ENCODE measurements at regions not wholly inside any gene's neighbourhood (a gene's known extent, or its start where the extent isn't known, plus 50 kb on each side); places are given as distances from the start of the nearest gene placed in this dataset.

DNA sequence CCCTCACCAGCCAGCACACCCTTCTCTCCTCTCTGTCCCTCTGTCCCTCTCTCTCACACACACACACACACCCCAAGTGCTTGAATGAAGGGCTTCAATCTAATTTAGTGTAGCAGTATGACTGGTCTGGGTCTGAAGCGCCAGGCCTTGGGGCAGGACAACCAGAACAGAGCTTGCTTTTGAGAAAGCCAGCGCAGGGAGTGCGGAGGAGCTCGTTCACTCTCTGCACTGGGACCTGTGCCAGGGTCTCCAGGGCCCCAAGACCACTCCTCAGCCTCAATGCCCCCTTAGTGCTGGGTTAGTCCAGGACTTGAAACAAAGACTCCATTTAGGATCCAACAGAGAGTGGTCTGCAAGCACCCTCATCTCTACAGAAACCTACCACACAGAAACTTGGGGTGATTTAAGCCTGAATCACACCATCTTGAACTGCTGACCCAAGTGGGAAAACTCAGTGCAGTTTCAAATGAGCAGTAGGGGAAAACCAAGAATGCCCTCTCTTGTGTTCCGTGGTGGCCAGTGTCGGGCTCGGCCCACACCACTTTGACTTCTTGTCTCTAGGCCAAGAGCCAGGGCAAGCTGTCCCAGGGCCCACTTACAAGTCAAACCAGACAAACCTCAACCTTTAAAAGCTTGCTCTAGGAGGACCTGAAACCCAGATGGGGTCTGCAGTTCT, 66.6 kb upstream of the WIPF1 start:
- TF ChIP-seq, protein P1, sequence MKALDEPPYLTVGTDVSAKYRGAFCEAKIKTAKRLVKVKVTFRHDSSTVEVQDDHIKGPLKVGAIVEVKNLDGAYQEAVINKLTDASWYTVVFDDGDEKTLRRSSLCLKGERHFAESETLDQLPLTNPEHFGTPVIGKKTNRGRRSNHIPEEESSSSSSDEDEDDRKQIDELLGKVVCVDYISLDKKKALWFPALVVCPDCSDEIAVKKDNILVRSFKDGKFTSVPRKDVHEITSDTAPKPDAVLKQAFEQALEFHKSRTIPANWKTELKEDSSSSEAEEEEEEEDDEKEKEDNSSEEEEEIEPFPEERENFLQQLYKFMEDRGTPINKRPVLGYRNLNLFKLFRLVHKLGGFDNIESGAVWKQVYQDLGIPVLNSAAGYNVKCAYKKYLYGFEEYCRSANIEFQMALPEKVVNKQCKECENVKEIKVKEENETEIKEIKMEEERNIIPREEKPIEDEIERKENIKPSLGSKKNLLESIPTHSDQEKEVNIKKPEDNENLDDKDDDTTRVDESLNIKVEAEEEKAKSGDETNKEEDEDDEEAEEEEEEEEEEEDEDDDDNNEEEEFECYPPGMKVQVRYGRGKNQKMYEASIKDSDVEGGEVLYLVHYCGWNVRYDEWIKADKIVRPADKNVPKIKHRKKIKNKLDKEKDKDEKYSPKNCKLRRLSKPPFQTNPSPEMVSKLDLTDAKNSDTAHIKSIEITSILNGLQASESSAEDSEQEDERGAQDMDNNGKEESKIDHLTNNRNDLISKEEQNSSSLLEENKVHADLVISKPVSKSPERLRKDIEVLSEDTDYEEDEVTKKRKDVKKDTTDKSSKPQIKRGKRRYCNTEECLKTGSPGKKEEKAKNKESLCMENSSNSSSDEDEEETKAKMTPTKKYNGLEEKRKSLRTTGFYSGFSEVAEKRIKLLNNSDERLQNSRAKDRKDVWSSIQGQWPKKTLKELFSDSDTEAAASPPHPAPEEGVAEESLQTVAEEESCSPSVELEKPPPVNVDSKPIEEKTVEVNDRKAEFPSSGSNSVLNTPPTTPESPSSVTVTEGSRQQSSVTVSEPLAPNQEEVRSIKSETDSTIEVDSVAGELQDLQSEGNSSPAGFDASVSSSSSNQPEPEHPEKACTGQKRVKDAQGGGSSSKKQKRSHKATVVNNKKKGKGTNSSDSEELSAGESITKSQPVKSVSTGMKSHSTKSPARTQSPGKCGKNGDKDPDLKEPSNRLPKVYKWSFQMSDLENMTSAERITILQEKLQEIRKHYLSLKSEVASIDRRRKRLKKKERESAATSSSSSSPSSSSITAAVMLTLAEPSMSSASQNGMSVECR (CRISPR knock-in tag; IDR thresholded peaks at IDR 0.05; ENCODE audit: borderline replicate concordance), result no peak
- TF ChIP-seq, protein P2, sequence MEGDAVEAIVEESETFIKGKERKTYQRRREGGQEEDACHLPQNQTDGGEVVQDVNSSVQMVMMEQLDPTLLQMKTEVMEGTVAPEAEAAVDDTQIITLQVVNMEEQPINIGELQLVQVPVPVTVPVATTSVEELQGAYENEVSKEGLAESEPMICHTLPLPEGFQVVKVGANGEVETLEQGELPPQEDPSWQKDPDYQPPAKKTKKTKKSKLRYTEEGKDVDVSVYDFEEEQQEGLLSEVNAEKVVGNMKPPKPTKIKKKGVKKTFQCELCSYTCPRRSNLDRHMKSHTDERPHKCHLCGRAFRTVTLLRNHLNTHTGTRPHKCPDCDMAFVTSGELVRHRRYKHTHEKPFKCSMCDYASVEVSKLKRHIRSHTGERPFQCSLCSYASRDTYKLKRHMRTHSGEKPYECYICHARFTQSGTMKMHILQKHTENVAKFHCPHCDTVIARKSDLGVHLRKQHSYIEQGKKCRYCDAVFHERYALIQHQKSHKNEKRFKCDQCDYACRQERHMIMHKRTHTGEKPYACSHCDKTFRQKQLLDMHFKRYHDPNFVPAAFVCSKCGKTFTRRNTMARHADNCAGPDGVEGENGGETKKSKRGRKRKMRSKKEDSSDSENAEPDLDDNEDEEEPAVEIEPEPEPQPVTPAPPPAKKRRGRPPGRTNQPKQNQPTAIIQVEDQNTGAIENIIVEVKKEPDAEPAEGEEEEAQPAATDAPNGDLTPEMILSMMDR (IDR thresholded peaks at IDR 0.05), result no peak
- TF ChIP-seq SMAD3 (CRISPR knock-in tag; IDR thresholded peaks at IDR 0.05; ENCODE audit: borderline replicate concordance) (no peak), NR3C1 (CRISPR knock-in tag; conservative IDR thresholded peaks at IDR 0.05; ENCODE audit: low read depth) (no peak), RELA (CRISPR knock-in tag; IDR thresholded peaks at IDR 0.05; ENCODE audit: borderline replicate concordance) (no peak), SP1 (CRISPR knock-in tag; conservative IDR thresholded peaks at IDR 0.05) (no peak), ESRRA (CRISPR knock-in tag; IDR thresholded peaks at IDR 0.05; ENCODE audit: borderline replicate concordance) (no peak), ZNF423 (CRISPR knock-in tag; IDR thresholded peaks at IDR 0.05) (no peak), CREB1 (CRISPR knock-in tag; IDR thresholded peaks at IDR 0.05) (no peak), ZNF671 (CRISPR knock-in tag; IDR thresholded peaks at IDR 0.05) (no peak), NR2C2 (CRISPR knock-in tag; IDR thresholded peaks at IDR 0.05) (no peak), ZBTB21 (CRISPR knock-in tag; IDR thresholded peaks at IDR 0.05; ENCODE audit: borderline replicate concordance) (no peak)
- TF ChIP-seq, protein P3, sequence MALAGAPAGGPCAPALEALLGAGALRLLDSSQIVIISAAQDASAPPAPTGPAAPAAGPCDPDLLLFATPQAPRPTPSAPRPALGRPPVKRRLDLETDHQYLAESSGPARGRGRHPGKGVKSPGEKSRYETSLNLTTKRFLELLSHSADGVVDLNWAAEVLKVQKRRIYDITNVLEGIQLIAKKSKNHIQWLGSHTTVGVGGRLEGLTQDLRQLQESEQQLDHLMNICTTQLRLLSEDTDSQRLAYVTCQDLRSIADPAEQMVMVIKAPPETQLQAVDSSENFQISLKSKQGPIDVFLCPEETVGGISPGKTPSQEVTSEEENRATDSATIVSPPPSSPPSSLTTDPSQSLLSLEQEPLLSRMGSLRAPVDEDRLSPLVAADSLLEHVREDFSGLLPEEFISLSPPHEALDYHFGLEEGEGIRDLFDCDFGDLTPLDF (CRISPR knock-in tag; IDR thresholded peaks at IDR 0.05), result no peak
- TF ChIP-seq, protein P4, sequence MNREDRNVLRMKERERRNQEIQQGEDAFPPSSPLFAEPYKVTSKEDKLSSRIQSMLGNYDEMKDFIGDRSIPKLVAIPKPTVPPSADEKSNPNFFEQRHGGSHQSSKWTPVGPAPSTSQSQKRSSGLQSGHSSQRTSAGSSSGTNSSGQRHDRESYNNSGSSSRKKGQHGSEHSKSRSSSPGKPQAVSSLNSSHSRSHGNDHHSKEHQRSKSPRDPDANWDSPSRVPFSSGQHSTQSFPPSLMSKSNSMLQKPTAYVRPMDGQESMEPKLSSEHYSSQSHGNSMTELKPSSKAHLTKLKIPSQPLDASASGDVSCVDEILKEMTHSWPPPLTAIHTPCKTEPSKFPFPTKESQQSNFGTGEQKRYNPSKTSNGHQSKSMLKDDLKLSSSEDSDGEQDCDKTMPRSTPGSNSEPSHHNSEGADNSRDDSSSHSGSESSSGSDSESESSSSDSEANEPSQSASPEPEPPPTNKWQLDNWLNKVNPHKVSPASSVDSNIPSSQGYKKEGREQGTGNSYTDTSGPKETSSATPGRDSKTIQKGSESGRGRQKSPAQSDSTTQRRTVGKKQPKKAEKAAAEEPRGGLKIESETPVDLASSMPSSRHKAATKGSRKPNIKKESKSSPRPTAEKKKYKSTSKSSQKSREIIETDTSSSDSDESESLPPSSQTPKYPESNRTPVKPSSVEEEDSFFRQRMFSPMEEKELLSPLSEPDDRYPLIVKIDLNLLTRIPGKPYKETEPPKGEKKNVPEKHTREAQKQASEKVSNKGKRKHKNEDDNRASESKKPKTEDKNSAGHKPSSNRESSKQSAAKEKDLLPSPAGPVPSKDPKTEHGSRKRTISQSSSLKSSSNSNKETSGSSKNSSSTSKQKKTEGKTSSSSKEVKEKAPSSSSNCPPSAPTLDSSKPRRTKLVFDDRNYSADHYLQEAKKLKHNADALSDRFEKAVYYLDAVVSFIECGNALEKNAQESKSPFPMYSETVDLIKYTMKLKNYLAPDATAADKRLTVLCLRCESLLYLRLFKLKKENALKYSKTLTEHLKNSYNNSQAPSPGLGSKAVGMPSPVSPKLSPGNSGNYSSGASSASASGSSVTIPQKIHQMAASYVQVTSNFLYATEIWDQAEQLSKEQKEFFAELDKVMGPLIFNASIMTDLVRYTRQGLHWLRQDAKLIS (CRISPR knock-in tag; IDR thresholded peaks at IDR 0.05; ENCODE audit: borderline replicate concordance), result no peak

All from WTC11 (cell line).